ENCODE measurements at regions not wholly inside any gene's neighbourhood (a gene's known extent, or its start where the extent isn't known, plus 50 kb on each side); places are given as distances from the start of the nearest gene placed in this dataset.

- TF ChIP-seq CTCF (IDR thresholded peaks at IDR 0.05) (no peak), POLR2A (IDR thresholded peaks at IDR 0.05) (no peak), EP300 (IDR thresholded peaks at IDR 0.05) (no peak)
These were observed 691.8 kb upstream of the CHAC2 start for GRCh38 chr2:53075760-53076159.
